ENCODE measurements at regions not wholly inside any gene's neighbourhood (a gene's known extent, or its start where the extent isn't known, plus 50 kb on each side); places are given as distances from the start of the nearest gene placed in this dataset.

GRCh38 chr9:7947577-7947976, 148.0 kb upstream of the DMAC1 start:
- DNase-seq (ENCODE audit: low read depth): no peak
- no peak overlapping the region for H3K4me3 ChIP-seq (ENCODE audit: control insufficient read depth, low read depth, low read length)
- no peak for TF ChIP-seq CTCF (conservative IDR thresholded peaks at IDR 0.05; ENCODE audit: control insufficient read depth, insufficient read depth, low read depth, low read length)

GRCh38 chr9:7946458-7946857, 146.9 kb upstream of the DMAC1 start:
- no peak for DNase-seq (ENCODE audit: low read depth)
- TF ChIP-seq CTCF (conservative IDR thresholded peaks at IDR 0.05; ENCODE audit: control insufficient read depth, insufficient read depth, low read depth, low read length): no peak
- no peak overlapping the region for H3K4me3 ChIP-seq (ENCODE audit: control insufficient read depth, low read depth, low read length)

GRCh38 chr9:7944572-7944971, 145.0 kb upstream of the DMAC1 start:
- no peak overlapping the region for H3K4me3 ChIP-seq (ENCODE audit: control insufficient read depth, low read depth, low read length)
- no peak for DNase-seq (ENCODE audit: low read depth)
- TF ChIP-seq CTCF (conservative IDR thresholded peaks at IDR 0.05; ENCODE audit: control insufficient read depth, insufficient read depth, low read depth, low read length): no peak

- DNase-seq (ENCODE audit: low read depth): no peak
Measured at GRCh38 chr9:7937761-7938491, 138.3 kb upstream of the DMAC1 start.

GRCh38 chr9:7936996-7937395, 137.4 kb upstream of the DMAC1 start:
- no peak overlapping the region for H3K4me3 ChIP-seq (ENCODE audit: control insufficient read depth, low read depth, low read length)
- no peak for TF ChIP-seq CTCF (conservative IDR thresholded peaks at IDR 0.05; ENCODE audit: control insufficient read depth, insufficient read depth, low read depth, low read length)
- no peak for DNase-seq (ENCODE audit: low read depth)

More at GRCh38 chr9:7937761-7938491, 138.3 kb upstream of the DMAC1 start:
- H3K4me3 ChIP-seq (ENCODE audit: control insufficient read depth, low read depth, low read length): no peak overlapping the region
- TF ChIP-seq CTCF (conservative IDR thresholded peaks at IDR 0.05; ENCODE audit: control insufficient read depth, insufficient read depth, low read depth, low read length): no peak

- DNase-seq (ENCODE audit: low read depth): no peak
- TF ChIP-seq CTCF (conservative IDR thresholded peaks at IDR 0.05; ENCODE audit: control insufficient read depth, insufficient read depth, low read depth, low read length): no peak
- H3K4me3 ChIP-seq (ENCODE audit: control insufficient read depth, low read depth, low read length): no peak overlapping the region
Measured at GRCh38 chr9:7936163-7936562, 136.6 kb upstream of the DMAC1 start.

All from fibroblast of mammary gland (primary cell).